DND-41 (cell line): ENCODE measurements at regions not wholly inside any gene's neighbourhood (a gene's known extent, or its start where the extent isn't known, plus 50 kb on each side); places are given as distances from the start of the nearest gene placed in this dataset.

Experiments used
- ATAC-seq: fragments of 200-7000 bp; cut with Tn5 transposase; 3 replicates; pipeline ENCODE4 v1.9.1; 2021; ENCODE audit warnings: low read depth; ENCODE audit not compliant: insufficient read depth
- DNase-seq: peaks from one replicate; pipeline ENCODE4 v3.0.0-alpha.2; 2020
- H2AFZ ChIP-seq: 2 replicates; pipeline ENCODE4 v1.6.0; 2012; ENCODE audit warnings: low read depth, low read length
- H3K27ac ChIP-seq: 2 replicates; pipeline ENCODE4 v1.5.1; 2012; ENCODE audit warnings: low read length, inconsistent platforms
- H3K27me3 ChIP-seq: fragments of 200-600 bp; sonication (generic); 2 replicates; pipeline ENCODE4 v1.6.0; 2012; ENCODE audit warnings: low read length, mild to moderate bottlenecking, inconsistent platforms; ENCODE audit not compliant: insufficient read depth, poor library complexity
- H3K36me3 ChIP-seq: 2 replicates; pipeline ENCODE4 v1.5.1; 2012; ENCODE audit warnings: low read length, inconsistent platforms; ENCODE audit not compliant: insufficient read depth
- H3K4me1 ChIP-seq: 2 replicates; pipeline ENCODE4 v1.5.1; 2012; ENCODE audit warnings: mild to moderate bottlenecking, low read length; ENCODE audit not compliant: insufficient read depth
- H3K4me2 ChIP-seq: 2 replicates; pipeline ENCODE4 v1.6.0; 2012; ENCODE audit warnings: mild to moderate bottlenecking, moderate library complexity, low read length, inconsistent platforms; ENCODE audit not compliant: insufficient read depth
- H3K4me3 ChIP-seq, 2 experiments: fragments of 200-600 bp in 1 of 2; shearing (Covaris generic) in 1 of 2; 2 replicates each; pipeline ENCODE4 v1.5.1; 2012 to 2016; ENCODE audit warnings: inconsistent platforms in 2 of 2, low read length in 2 of 2, mild to moderate bottlenecking in 2 of 2, low read depth in 1 of 2, moderate library complexity in 1 of 2
- H3K79me2 ChIP-seq: 2 replicates; pipeline ENCODE4 v1.6.0; 2012; ENCODE audit warnings: low read length, inconsistent platforms; ENCODE audit not compliant: insufficient read depth
- H3K9ac ChIP-seq: 2 replicates; pipeline ENCODE4 v1.6.0; 2012; ENCODE audit warnings: low read depth, mild to moderate bottlenecking, inconsistent platforms, low read length, moderate library complexity
- H3K9me3 ChIP-seq: 2 replicates; pipeline ENCODE4 v1.5.1; 2012; ENCODE audit warnings: low read length, moderate library complexity, mild to moderate bottlenecking, inconsistent platforms; ENCODE audit not compliant: insufficient read depth, severe bottlenecking
- H4K20me1 ChIP-seq: 2 replicates; pipeline ENCODE4 v1.6.0; 2012; ENCODE audit warnings: low read length; ENCODE audit not compliant: insufficient read depth
- CTCF ChIP-seq: IDR thresholded peaks from 2 replicates; pipeline ENCODE4 v1.5.1; 2012; ENCODE audit warnings: borderline replicate concordance, low read length, moderate library complexity, mild to moderate bottlenecking; ENCODE audit not compliant: poor library complexity, severe bottlenecking; ENCODE audit errors: extremely low read depth
- EZH2 ChIP-seq: IDR thresholded peaks from 3 replicates; pipeline ENCODE4 v1.6.1; 2012; ENCODE audit warnings: borderline replicate concordance, low read depth, mild to moderate bottlenecking, moderate library complexity, low read length, inconsistent platforms; ENCODE audit not compliant: severe bottlenecking

- H3K79me2 ChIP-seq = no peaks in the 10 kb centered on the region
- TF ChIP-seq CTCF (no peak), EZH2 (no peak)
Measured at GRCh38 chr6:8200255-8200654, 97.9 kb upstream of the EEF1E1 start.

GRCh38 chr6:8195714-8196102 lies 93.4 kb upstream of the EEF1E1 start:
- ATAC-seq (no peak), DNase-seq (no peak)
- Histone ChIP-seq H3K4me1 (no peaks in the 10 kb centered on the region), H3K4me2 (no peak overlapping the region), H3K9ac (no peak overlapping the region), H4K20me1 (no peaks in the 10 kb centered on the region), H3K27me3 (no peaks in the 10 kb centered on the region), H3K27ac (no peak overlapping the region), H2AFZ (no peak overlapping the region), H3K36me3 (no peaks in the 10 kb centered on the region), H3K79me2 (no peaks in the 10 kb centered on the region), H3K4me3 (no peak overlapping the region), H3K9me3 (no peaks in the 10 kb centered on the region)
- TF ChIP-seq CTCF (no peak), EZH2 (no peak)

More at GRCh38 chr6:8200255-8200654, 97.9 kb upstream of the EEF1E1 start:
- no peak for DNase-seq
- Histone ChIP-seq H3K27me3 (no peaks in the 10 kb centered on the region), H4K20me1 (no peaks in the 10 kb centered on the region), H3K4me1 (no peaks in the 10 kb centered on the region), H3K4me2 (no peak overlapping the region), H3K9me3 (no peaks in the 10 kb centered on the region), H3K27ac (no peak overlapping the region), H3K36me3 (no peaks in the 10 kb centered on the region), H2AFZ (no peak overlapping the region), H3K9ac (no peak overlapping the region), H3K4me3 (no peak overlapping the region)
- no peak for ATAC-seq

- H3K9ac ChIP-seq = no peak overlapping the region
- peak; percentile 5 for DNase-seq
- H3K36me3 ChIP-seq = no peaks in the 10 kb centered on the region
- no peak overlapping the region for H2AFZ ChIP-seq
- H3K27me3 ChIP-seq = no peaks in the 10 kb centered on the region
- no peaks in the 10 kb centered on the region for H3K4me1 ChIP-seq
- H3K9me3 ChIP-seq = no peaks in the 10 kb centered on the region
- H3K27ac ChIP-seq = no peak overlapping the region
- H3K4me2 ChIP-seq = no peak overlapping the region
- H4K20me1 ChIP-seq = no peaks in the 10 kb centered on the region
- ATAC-seq = no peak
- H3K79me2 ChIP-seq = no peaks in the 10 kb centered on the region
- peak; percentile 42 for TF ChIP-seq CTCF
- TF ChIP-seq EZH2 = no peak
- no peak overlapping the region for H3K4me3 ChIP-seq
Measured at GRCh38 chr6:8195040-8195713, 92.8 kb upstream of the EEF1E1 start.
